Stimulated activated CD8-positive, alpha-beta memory T cell treated with anti-CD3 and anti-CD28 coated beads, Interleukin-15, amount 100 ng/mL, for 48 hours (primary cell): ENCODE measurements at regions not wholly inside any gene's neighbourhood (a gene's known extent, or its start where the extent isn't known, plus 50 kb on each side); places are given as distances from the start of the nearest gene placed in this dataset.

ENCODE experiments used
- DNase-seq, 2 donors: peaks; one replicate each; pipeline ENCODE4 v3.0.0-alpha.2; 2020; ENCODE audit warnings: low read depth in 2 of 2

GRCh38 chr2:22582107-22582506 lies 802.9 kb upstream of the KLHL29 start:
- no peak for DNase-seq

- no peak for DNase-seq
These were observed 788.7 kb upstream of the KLHL29 start for GRCh38 chr2:22596306-22596705.

- DNase-seq, result no peak
These were observed 784.8 kb upstream of the KLHL29 start for GRCh38 chr2:22600156-22600555.

- DNase-seq, result no peak
These were observed 784.0 kb upstream of the KLHL29 start for GRCh38 chr2:22600999-22601398.

GRCh38 chr2:22604136-22604535 lies 780.8 kb upstream of the KLHL29 start:
- DNase-seq, result no peak

- DNase-seq, result no peak
These were observed 768.9 kb upstream of the KLHL29 start for GRCh38 chr2:22616031-22616430.

- DNase-seq, result no peak
These were observed 761.4 kb upstream of the KLHL29 start for GRCh38 chr2:22623620-22624019.

- no peak for DNase-seq
These were observed 758.4 kb upstream of the KLHL29 start for GRCh38 chr2:22626621-22627020.

- no peak for DNase-seq
These were observed 756.8 kb upstream of the KLHL29 start for GRCh38 chr2:22628221-22628620.

GRCh38 chr2:22628906-22629305 lies 756.1 kb upstream of the KLHL29 start:
- DNase-seq, result no peak

GRCh38 chr2:22634167-22634566 lies 750.8 kb upstream of the KLHL29 start:
- DNase-seq, result no peak

- no peak for DNase-seq
These were observed 728.6 kb upstream of the KLHL29 start for GRCh38 chr2:22656426-22656825.

- no peak for DNase-seq
These were observed 711.5 kb upstream of the KLHL29 start for GRCh38 chr2:22673529-22673928.

- no peak for DNase-seq
These were observed 701.1 kb upstream of the KLHL29 start for GRCh38 chr2:22683914-22684313.

GRCh38 chr2:22690096-22690495 lies 694.9 kb upstream of the KLHL29 start:
- DNase-seq, result no peak

GRCh38 chr2:22691666-22692065 lies 693.3 kb upstream of the KLHL29 start:
- no peak for DNase-seq

- no peak for DNase-seq
These were observed 692.2 kb upstream of the KLHL29 start for GRCh38 chr2:22692746-22693145.

GRCh38 chr2:22694300-22694699 lies 690.7 kb upstream of the KLHL29 start:
- no peak for DNase-seq

GRCh38 chr2:22694856-22695255 lies 690.1 kb upstream of the KLHL29 start:
- no peak for DNase-seq

- no peak for DNase-seq
These were observed 687.8 kb upstream of the KLHL29 start for GRCh38 chr2:22697054-22697788.

GRCh38 chr2:22701561-22702160 lies 683.3 kb upstream of the KLHL29 start:
- no peak for DNase-seq

- no peak for DNase-seq
These were observed 681.6 kb upstream of the KLHL29 start for GRCh38 chr2:22703286-22703920.

- no peak for DNase-seq
These were observed 665.6 kb upstream of the KLHL29 start for GRCh38 chr2:22719396-22719795.
